Hematopoietic multipotent progenitor cell treated with erythropoietin and hydrocortisone succinate and interleukin-3 and kit ligand, for 15 days (in vitro differentiated cells): ENCODE measurements at regions not wholly inside any gene's neighbourhood (a gene's known extent, or its start where the extent isn't known, plus 50 kb on each side); places are given as distances from the start of the nearest gene placed in this dataset.
"Not testable (repeated sequence)": the region's sequence is repeated elsewhere in the genome, so short reads cannot be mapped to it uniquely, and the experiment has no call there.

Experiments
- DNase-seq: peaks from one replicate; pipeline ENCODE4 v3.0.0-alpha.2; 2015; ENCODE audit warnings: low spot score

GRCh38 chr12:14032191-14032590, 50.8 kb upstream of the GRIN2B start:
- DNase-seq, result not testable (repeated sequence)

DNA sequence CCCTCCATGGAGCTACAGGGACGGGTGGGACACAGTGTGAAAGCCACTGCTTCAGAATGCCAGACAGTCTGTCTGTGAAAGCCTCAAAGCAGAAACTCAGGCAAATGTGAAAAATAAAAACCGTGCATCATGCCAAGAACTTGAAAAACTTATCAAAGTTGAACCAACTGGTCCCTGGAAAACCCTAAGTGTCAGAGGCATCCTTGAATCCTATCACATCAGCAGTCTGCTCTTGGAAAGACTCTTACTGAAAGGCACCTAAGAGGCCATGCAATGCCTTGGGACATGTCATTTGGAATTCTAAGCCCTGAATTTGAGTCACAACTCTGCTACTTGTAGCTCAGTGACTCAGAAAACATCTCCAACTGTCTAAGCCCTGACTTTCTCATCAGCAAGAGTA, 62.4 kb upstream of the GRIN2B start:
- no peak for DNase-seq

DNA sequence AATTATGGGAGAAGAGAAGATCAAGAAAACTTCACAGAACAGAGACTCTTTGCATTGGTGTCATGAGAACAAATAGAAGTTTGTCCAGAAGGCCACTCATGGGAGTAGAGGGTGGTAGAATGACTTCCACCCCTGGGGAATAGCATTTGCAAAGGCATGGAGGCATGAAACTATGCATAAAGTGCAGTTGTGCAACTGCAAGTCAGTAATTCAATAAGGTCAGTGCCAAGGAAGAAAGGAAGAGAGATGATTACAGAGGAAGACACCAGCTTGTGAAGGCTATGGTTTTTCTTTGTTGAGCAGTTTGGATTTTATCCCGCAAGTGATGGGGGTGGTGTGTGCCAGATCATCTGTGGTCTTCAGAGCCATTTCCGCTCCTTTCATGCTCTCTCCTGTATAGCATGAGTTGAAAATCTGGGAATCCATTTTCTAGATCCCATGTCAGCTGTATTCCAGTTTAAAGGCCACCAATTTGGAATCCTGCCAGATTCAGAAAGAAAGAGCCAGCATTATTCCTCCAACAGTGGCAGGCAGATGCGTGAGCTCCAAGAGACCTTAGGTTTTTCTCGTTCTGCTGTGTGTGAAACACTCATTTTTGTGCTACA, 67.6 kb upstream of the GRIN2B start:
- DNase-seq, result no peak

- DNase-seq, result no peak
Measured at GRCh38 chr12:14057895-14058294, 76.5 kb upstream of the GRIN2B start.

DNA sequence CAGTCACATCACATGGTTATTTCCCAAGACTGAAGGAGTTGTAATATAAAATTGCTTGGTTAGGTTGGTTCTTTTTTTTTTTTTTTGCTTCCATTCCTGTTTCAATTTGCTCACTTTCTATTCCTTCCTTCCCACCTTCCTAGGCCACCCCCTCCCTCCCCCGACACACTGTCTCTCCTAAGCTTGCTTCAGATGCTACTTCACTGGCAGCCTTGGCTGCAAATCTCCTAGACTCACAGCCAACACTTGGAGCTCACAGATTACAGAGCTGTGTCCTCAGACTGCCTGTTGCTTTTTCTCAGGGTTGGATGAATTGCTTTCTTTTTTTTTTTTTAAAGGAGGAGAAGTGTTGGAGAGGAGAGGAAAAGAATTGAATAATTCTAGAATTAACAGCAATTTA, 77.3 kb upstream of the GRIN2B start:
- no peak for DNase-seq

DNA sequence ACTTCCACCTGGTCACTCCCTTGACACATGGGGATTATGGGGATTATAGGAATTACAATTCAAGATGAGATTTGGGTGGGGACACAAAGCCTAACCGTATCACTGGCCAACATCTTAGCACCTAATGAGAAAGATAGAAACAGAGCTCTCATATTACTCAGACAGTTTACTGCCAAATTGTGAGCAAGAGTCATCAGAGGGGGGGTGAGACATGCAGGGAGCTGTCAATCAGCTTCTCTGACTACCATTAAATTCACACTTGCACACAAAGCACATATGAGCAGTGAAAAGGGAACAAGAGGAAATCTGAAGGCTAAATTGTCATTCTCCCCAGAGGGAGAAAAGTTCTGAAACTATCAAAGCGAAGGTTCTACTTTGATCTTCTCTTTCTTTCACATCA, 78.1 kb upstream of the GRIN2B start:
- no peak for DNase-seq

GRCh38 chr12:14065616-14066015, 84.2 kb upstream of the GRIN2B start:
- no peak for DNase-seq

- no peak for DNase-seq
Measured at GRCh38 chr12:14066021-14066420, 84.6 kb upstream of the GRIN2B start.

DNA sequence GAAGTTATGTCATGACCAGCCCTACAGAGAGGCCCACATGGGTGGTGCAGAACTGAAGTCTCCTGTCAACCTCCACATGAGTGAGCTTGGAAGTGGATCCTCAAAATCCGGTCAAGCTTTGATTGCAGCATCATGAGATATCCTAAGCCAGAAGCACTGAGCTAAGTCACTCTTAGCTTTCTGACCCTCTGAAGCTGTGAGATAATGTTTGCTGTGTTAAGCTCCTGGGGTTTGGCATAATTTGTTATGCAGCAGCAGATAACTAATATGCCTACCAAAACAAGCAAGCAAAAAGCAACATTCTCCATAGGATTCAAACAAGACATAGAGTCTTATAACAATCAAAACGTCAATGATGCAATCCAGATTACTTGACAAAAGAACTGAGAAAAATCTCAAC, 87.6 kb upstream of the GRIN2B start:
- DNase-seq, result no peak

DNA sequence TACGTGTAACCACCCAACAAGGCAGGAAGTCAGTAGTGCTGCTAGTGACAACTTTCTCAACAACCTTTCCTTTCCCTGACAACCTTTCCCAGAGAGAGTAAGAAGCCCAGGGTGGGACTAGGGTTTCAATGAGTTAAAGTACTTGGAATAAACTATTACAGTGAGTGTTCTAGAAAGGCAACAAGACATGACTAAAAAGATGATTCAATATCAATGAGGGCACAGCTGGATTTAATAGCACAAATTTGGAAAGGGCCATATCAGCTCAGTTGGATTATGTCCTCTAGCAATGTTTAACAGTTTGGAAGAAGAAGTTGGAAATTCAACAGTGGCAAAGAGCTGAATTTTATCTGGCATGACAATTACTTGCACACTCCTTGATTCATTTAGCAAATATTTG, 90.4 kb upstream of the GRIN2B start:
- DNase-seq, result no peak

GRCh38 chr12:14072987-14073386, 91.6 kb upstream of the GRIN2B start:
- no peak for DNase-seq

DNA sequence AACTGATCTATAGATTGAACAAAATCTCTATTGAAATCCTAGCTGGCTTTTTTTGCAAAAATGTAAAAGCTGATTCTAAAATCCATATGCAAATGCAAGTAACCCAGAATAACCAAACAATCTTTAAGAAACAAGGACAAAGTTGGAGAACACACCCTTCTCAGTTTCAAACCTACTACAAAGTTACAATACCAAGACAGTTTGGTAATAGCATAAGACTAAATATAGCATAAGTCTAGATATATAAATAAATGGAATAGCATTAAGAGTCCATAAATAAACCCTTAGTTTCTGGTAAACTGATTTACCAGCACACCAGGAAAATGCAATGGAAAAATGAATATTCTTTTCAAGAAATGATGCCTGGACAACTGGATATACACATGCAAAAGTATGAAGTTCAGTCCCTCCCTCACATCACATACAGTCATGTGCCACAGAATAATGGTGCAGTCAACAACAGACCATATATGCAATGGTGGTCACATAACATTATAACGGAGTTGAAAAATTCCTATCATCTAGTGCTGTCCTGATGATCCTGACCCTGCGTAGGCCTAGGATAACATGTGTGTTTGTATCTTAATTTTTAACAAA, 94.5 kb upstream of the GRIN2B start:
- DNase-seq, result no peak

DNA sequence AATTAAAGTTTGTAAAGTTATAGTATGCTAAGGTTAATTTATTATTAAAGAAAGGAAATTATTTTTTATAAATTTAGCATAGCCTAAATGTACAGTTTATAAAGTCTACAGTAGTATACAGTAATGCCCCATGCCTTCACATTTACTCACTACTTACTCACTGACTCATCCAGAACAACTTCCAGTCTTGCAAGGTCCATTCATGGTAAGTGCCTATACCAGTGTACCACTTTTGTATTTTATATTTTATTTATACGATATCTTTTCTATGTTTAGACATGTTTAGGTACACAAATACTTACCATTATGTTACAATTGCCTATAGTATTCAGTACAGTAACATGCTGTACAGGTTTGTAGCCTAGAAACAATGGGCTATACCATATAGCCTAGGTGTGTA, 95.1 kb upstream of the GRIN2B start:
- no peak for DNase-seq

DNA sequence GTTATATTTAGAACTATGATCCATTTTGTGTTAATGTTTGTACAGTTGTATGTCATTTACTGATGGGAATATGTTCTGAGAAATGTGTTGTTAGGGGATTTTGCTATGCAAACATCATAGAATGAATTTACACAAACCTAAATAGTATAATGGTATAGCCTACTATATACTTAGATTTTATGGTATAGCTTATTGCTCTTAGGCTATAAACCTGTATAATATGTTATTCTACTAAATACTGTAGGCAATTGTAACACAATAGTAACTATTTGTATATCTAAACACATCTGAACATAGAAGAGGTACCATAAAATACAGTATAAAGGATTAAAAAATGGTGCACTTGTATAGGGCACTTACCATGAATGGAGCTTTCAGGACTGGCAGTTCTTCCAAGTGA, 105.4 kb upstream of the GRIN2B start:
- no peak for DNase-seq

DNA sequence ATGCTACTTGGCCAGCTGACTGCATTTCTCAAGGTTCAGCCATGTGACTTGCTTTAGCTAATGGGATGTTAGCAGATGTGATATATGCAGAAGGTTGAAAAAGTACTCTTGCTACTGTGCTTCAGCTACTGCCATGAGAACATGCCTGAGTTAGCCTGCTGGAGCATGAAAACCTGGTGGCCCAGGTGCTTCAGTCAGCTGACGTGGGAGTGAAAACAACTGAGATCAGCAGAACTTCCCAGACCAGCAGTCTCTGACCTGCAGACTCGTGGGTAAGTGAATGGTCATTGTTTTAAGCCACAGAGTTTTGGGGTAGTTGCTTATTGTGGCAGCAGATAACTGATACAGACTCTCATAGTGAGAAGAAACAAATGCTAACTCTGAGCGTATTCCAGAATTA, 118.6 kb upstream of the GRIN2B start:
- no peak for DNase-seq

GRCh38 chr12:14101556-14101955, 120.2 kb upstream of the GRIN2B start:
- DNase-seq, result not testable (repeated sequence)

- no peak for DNase-seq
Measured at GRCh38 chr12:14111230-14111865, 129.9 kb upstream of the GRIN2B start.

GRCh38 chr12:14113031-14113430, 131.6 kb upstream of the GRIN2B start:
- no peak for DNase-seq

- no peak for DNase-seq
Measured at GRCh38 chr12:14126692-14127091, 145.3 kb upstream of the GRIN2B start.

GRCh38 chr12:14129611-14130195, 148.3 kb upstream of the GRIN2B start:
- DNase-seq, result no peak

DNA sequence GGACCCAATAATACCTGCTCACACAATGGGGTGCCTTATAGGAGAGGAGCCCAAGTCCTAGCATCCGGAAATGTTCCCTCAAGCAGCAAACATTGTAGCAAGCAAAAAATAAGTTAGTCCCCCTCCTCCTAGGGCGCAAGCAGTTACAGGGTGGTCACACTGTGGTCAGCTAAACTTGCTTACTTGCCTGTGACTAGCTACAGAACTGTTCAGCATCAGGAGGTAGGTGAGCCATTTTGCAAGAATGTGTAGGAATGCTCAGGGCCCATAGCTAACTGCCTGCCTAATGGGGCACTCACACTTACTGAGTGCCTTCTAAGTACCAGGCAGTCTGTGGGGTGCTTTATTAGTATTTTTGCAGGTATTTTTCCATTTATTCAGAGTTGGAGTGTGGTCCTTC, 154.6 kb upstream of the GRIN2B start:
- DNase-seq, result no peak

DNA sequence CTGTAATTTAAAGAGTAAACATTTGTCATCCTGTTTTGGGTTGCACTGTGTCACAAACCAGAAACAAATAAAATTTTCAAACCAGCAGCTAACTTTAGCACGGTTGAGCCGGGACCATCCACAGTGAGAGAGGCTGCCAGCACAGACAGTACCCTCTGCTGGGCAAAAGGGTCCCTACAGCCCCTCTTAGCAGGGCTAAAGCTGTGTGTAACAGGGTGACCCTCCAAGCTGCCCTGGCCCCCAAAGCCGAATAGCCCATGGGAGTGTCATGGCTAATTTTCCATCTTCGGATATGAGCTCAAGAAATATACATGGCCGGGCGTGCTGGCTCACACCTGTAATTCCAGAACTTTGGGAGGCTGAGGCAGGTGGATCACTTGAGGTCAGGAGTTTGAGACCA, 157.1 kb upstream of the GRIN2B start:
- DNase-seq, result no peak

- no peak for DNase-seq
Measured at GRCh38 chr12:14148489-14149270, 167.3 kb upstream of the GRIN2B start.
